ENCODE measurements at regions not wholly inside any gene's neighbourhood (a gene's known extent, or its start where the extent isn't known, plus 50 kb on each side); places are given as distances from the start of the nearest gene placed in this dataset.

DNA sequence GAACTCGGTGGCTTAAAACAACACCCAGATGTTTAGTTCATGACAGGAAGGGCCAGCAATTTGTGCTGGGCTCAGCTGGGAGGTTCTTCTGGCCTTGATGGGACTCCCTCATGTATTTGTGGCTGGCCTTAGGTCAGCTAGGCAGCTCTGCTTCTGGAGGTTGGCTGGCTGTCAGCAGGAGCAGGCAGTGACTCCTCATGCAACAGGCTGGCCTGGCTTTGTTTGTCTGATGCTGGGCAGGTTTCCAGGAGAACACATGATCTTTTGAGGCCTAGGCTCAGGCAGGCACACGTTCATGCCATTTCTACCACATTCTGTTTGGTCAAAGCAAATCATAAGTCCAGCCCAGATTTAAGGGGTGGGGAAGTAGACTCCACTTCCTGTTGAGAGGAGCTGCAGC, 571.2 kb downstream of the TBC1D22A start:
- H3K4me3 Mint-ChIP-seq: no peak overlapping the region
- H3K4me1 Mint-ChIP-seq: peaks cover 9% of the 10 kb centered on the region
- H3K27me3 Mint-ChIP-seq (ENCODE audit: low read depth): peaks cover 40% of the 10 kb centered on the region
- no peak overlapping the region for H3K27ac Mint-ChIP-seq
- TF ChIP-seq CTCF (IDR thresholded peaks at IDR 0.05; ENCODE audit: unreplicated experiment in 3 of 3): no peak
- H3K36me3 Mint-ChIP-seq (ENCODE audit: low read depth): no peaks in the 10 kb centered on the region
- peaks cover 53% of the 10 kb centered on the region for H3K9me3 Mint-ChIP-seq

GRCh38 chr22:47332246-47332980, 570.0 kb downstream of the TBC1D22A start:
- H3K4me3 Mint-ChIP-seq: no peak overlapping the region
- no peaks in the 10 kb centered on the region for H3K36me3 Mint-ChIP-seq (ENCODE audit: low read depth)
- peaks cover 43% of the 10 kb centered on the region for H3K27me3 Mint-ChIP-seq (ENCODE audit: low read depth)
- H3K27ac Mint-ChIP-seq: no peak overlapping the region
- H3K9me3 Mint-ChIP-seq: peaks cover 52% of the 10 kb centered on the region
- peaks cover 9% of the 10 kb centered on the region for H3K4me1 Mint-ChIP-seq
- no peak for TF ChIP-seq CTCF (IDR thresholded peaks at IDR 0.05; ENCODE audit: unreplicated experiment in 3 of 3)

GRCh38 chr22:47331750-47332149, 569.3 kb downstream of the TBC1D22A start:
- H3K4me1 Mint-ChIP-seq: peaks cover 9% of the 10 kb centered on the region
- no peak for TF ChIP-seq CTCF (IDR thresholded peaks at IDR 0.05; ENCODE audit: unreplicated experiment in 3 of 3)
- H3K4me3 Mint-ChIP-seq: no peak overlapping the region
- H3K27ac Mint-ChIP-seq: no peak overlapping the region
- peaks cover 56% of the 10 kb centered on the region for H3K9me3 Mint-ChIP-seq
- H3K36me3 Mint-ChIP-seq (ENCODE audit: low read depth): no peaks in the 10 kb centered on the region
- peaks cover 43% of the 10 kb centered on the region for H3K27me3 Mint-ChIP-seq (ENCODE audit: low read depth)

GRCh38 chr22:47329727-47330650, 567.5 kb downstream of the TBC1D22A start:
- H3K27me3 Mint-ChIP-seq (ENCODE audit: low read depth): peaks cover 45% of the 10 kb centered on the region
- H3K27ac Mint-ChIP-seq: no peak overlapping the region
- H3K9me3 Mint-ChIP-seq: peaks cover 56% of the 10 kb centered on the region
- H3K4me3 Mint-ChIP-seq: no peak overlapping the region
- no peak for TF ChIP-seq CTCF (IDR thresholded peaks at IDR 0.05; ENCODE audit: unreplicated experiment in 3 of 3)
- peaks cover 9% of the 10 kb centered on the region for H3K4me1 Mint-ChIP-seq
- H3K36me3 Mint-ChIP-seq (ENCODE audit: low read depth): no peaks in the 10 kb centered on the region

DNA sequence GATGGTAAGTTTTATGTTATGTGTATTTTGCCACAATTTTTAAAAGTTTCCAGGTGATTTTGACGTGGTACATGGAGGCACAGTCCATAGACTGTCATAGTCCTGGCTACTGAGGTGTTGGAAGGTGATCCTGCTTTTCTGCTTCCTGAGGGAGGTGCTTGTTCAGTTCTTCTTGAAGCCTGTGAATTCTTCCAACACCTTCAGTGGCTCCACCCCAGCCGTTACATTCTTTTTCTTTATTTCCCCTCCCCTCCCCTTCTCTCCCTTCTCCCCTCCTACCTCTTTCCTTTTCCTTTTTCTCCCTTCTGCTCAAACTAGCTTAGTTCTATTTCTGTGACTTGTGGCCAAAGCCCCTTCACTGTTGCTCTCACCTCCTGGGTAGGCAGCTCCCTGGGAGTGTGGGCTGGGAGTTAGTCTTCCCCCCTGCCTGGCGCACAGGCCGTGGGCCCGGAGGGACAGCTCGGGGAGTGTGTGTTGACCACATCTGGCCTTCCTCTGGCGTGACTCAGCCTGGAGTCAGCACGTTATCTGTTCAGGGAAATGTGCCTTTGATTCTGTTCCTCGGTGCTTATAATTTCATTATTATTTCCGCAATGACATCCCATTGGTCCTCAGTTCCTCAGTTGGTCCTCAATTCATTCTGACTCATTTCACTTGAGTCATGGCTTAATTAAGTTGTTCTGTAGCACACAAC, 566.2 kb downstream of the TBC1D22A start:
- Mint-ChIP-seq H3K27me3 (ENCODE audit: low read depth) (peaks cover 51% of the 10 kb centered on the region), H3K4me3 (no peak overlapping the region), H3K27ac (no peak overlapping the region)

More for the DNA sequence above, 566.2 kb downstream of the TBC1D22A start:
- Mint-ChIP-seq H3K4me1 (peaks cover 9% of the 10 kb centered on the region), H3K9me3 (peaks cover 57% of the 10 kb centered on the region), H3K36me3 (ENCODE audit: low read depth) (no peaks in the 10 kb centered on the region)
- TF ChIP-seq CTCF (IDR thresholded peaks at IDR 0.05; ENCODE audit: unreplicated experiment in 3 of 3): no peak

Measured in nephron (organoid).